Peyer's patch (tissue), 4 donors: ENCODE measurements at regions not wholly inside any gene's neighbourhood (a gene's known extent, or its start where the extent isn't known, plus 50 kb on each side); places are given as distances from the start of the nearest gene placed in this dataset.

Experiments used
- DNase-seq, 3 donors: peaks; one replicate each; pipeline ENCODE4 v3.0.0-alpha.2; 2017 to 2019
- H3K27ac ChIP-seq, 4 donors: fragments of 200-600 bp; sonication (generic); one replicate each; pipeline ENCODE4 v1.5.1; 2016 to 2019
- H3K27me3 ChIP-seq, 2 donors: fragments of 200-600 bp; sonication (generic); one replicate each; pipeline ENCODE4 v1.5.1; 2019
- H3K36me3 ChIP-seq, 3 donors: fragments of 200-600 bp; sonication (generic); one replicate each; pipeline ENCODE4 v1.5.1; 2016 to 2019
- H3K4me1 ChIP-seq, 4 donors: fragments of 200-600 bp; sonication (generic); one replicate each; pipeline ENCODE4 v1.5.1; 2016 to 2019
- H3K4me3 ChIP-seq, 4 donors: fragments of 200-600 bp; sonication (generic); 1 replicate in 3 of 4; 2 replicates in 1 of 4; pipeline ENCODE4 v1.5.1; 2016 to 2019; ENCODE audit warnings: mild to moderate bottlenecking in 1 of 4
- H3K9me3 ChIP-seq, 4 donors: fragments of 200-600 bp; sonication (generic); one replicate each; pipeline ENCODE4 v1.5.1; 2016 to 2019; ENCODE audit warnings: mild to moderate bottlenecking in 1 of 4
- POLR2A ChIP-seq, 2 donors: fragments of 450-650 bp; IDR thresholded peaks; one replicate each; pipeline ENCODE4 v1.5.1; 2017; ENCODE audit warnings: antibody characterized with exemption in 2 of 2, mild to moderate bottlenecking in 2 of 2, moderate library complexity in 2 of 2
- TF ChIP-seq, protein P1 (sequence below), 6 experiments: fragments of 450-650 bp in 4 of 6; fragments of 200-600 bp in 2 of 6; sonication (generic) in 1 of 6; IDR thresholded peaks; one replicate each; pipeline ENCODE4 v1.5.1; 2017 to 2019; ENCODE audit warnings: antibody characterized with exemption in 6 of 6, mild to moderate bottlenecking in 3 of 6, moderate library complexity in 1 of 6

DNA sequence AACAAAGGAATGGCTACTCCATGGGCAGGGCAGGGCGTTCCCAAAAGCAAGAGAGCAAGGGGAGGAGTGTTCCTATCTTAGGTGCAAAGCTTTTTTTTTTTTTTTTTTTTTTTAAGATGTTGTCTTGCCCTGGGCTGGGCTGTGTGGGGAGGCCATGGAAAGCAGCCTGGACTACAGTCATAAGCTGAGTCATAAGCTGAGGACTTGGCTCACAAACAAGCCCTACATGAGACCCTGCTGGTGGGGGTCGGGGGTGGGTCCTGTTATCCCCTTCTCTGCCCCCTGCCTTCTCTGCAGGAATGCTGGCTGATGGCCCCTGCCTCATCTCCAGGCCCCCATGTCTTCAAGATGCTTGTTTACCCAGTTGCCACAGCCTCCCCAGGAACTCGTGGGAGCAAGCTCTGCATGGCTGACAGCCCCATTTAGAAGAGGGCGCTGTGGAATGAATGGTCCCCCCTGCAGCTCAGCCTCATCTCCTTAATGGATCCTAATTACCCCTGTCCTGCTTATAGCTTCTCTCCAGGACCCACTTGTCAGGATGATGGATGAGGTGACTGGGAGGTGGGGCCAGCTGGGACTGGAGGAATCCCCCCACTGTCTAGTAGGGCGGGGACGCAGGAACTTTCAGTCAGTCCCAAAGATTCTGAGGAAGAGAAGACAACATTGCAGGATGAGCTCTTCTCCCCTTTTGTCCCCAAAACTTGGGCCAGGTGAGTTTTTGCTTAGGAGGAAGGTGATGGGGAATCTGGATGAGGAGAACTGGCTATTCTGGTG lies 340.8 kb upstream of the PODXL start:
- DNase-seq = no peak
- H3K4me1 ChIP-seq = no peaks in the 10 kb centered on the region
- no peak overlapping the region for H3K4me3 ChIP-seq
- TF ChIP-seq, protein P1, sequence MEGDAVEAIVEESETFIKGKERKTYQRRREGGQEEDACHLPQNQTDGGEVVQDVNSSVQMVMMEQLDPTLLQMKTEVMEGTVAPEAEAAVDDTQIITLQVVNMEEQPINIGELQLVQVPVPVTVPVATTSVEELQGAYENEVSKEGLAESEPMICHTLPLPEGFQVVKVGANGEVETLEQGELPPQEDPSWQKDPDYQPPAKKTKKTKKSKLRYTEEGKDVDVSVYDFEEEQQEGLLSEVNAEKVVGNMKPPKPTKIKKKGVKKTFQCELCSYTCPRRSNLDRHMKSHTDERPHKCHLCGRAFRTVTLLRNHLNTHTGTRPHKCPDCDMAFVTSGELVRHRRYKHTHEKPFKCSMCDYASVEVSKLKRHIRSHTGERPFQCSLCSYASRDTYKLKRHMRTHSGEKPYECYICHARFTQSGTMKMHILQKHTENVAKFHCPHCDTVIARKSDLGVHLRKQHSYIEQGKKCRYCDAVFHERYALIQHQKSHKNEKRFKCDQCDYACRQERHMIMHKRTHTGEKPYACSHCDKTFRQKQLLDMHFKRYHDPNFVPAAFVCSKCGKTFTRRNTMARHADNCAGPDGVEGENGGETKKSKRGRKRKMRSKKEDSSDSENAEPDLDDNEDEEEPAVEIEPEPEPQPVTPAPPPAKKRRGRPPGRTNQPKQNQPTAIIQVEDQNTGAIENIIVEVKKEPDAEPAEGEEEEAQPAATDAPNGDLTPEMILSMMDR (IDR thresholded peaks at IDR 0.05) = no peak
- TF ChIP-seq POLR2A (IDR thresholded peaks at IDR 0.05) = no peak
- no peaks in the 10 kb centered on the region for H3K36me3 ChIP-seq
- no peaks in the 10 kb centered on the region for H3K9me3 ChIP-seq
- no peak overlapping the region for H3K27ac ChIP-seq
- H3K27me3 ChIP-seq = no peaks in the 10 kb centered on the region

DNA sequence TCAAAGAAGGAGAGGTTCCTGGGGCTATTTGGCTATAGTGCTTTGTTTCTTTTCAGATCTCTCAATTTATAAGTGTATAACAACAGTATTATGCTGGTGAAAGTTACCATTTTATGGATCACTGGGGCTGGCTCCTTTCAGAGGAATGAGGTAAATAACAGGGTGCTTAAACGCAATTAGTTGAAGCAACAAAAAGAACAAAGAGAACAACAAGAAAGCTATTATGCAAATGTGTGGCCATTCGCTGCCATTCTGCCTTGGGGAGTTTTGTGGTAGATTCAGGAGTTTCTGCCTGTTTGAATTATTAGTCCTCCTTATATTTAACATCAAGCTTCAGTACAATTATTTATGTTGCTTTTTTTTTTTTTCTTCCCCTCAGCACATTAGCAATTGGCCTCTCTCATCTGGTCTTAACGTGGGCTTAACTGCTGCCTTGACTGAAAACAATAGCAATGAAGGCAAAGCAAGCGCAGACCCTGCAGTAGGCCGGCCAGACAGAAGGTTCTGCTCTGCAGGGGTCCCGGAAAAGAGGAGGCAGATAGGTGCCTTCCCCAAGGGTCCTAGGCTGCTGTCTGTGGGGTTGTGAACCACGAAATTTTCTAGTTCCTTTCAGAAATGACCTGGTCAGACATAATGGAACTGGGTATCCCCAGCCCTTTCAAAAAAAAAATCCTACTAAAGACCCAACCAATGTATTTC lies 339.9 kb upstream of the PODXL start:
- TF ChIP-seq, protein P1 (IDR thresholded peaks at IDR 0.05) = no peak
- TF ChIP-seq POLR2A (IDR thresholded peaks at IDR 0.05) = no peak
- Histone ChIP-seq H3K4me1 (no peaks in the 10 kb centered on the region), H3K27me3 (no peaks in the 10 kb centered on the region), H3K4me3 (no peak overlapping the region), H3K27ac (no peak overlapping the region), H3K36me3 (no peaks in the 10 kb centered on the region), H3K9me3 (no peaks in the 10 kb centered on the region)
- DNase-seq = no peak

DNA sequence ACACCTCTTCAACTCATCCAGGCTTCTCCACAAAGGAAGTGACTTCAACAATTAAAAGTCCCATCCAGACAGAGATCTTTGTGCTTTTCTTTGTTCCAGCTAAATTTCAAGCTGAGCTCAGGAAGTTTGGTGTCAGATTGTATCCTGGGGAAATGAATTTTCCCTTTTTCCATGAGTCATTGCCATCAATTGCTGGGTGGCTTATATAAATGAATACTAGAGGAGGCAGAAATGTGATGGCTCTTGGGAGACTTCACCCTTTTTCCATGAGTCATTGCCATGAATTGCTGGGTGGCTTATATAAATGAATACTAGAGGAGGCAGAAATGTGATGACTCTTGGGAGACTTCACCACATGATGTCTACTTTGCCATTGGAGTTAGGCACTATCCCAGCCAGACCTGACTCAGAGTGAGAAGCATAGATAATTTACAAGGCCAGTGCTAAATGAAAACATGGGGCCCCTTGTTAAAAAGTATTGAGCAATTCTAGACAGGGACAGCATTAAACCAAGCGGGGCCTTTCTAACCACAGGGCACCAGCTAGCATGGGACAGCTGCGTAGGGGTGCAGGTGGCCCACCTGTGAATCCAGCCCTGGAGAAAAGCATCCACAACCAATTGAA lies 339.2 kb upstream of the PODXL start:
- H3K27me3 ChIP-seq = no peaks in the 10 kb centered on the region
- H3K27ac ChIP-seq = no peak overlapping the region
- H3K9me3 ChIP-seq = no peaks in the 10 kb centered on the region
- H3K4me3 ChIP-seq = no peak overlapping the region
- TF ChIP-seq, protein P1 (IDR thresholded peaks at IDR 0.05) = no peak
- no peak for TF ChIP-seq POLR2A (IDR thresholded peaks at IDR 0.05)
- H3K36me3 ChIP-seq = no peaks in the 10 kb centered on the region
- DNase-seq = no peak
- H3K4me1 ChIP-seq = no peaks in the 10 kb centered on the region

DNA sequence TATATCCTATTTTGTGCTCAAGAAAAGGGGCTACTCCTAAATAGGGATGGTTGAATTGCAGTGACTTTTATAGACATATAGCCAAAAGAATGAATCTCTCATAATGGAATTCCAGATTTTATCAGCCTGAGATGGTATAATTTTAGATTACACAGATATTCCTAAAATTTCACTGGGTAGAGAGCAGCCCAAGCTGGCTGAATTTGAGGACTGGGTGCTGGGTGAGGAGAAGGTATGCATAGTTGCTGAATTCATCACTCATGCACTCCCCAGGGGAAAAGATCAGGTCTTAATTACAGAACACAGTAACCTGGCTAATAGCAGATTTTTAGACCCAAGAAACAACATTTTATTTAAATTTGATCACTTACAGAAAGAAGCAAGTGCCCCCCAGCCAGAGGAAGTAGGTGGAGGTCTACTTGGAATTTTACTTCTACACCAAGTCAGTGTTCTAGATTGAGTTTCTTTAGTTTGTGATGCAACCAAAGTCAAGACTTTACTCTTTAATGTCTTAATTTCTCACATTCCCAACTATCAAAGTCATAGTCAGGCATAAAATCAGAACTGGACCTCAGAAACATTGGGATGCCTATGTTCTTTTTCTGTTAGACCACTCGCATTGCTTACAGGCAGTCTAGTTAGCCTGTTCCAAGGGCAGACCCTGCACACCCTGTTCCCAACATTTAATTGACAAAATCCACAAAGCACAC lies 337.4 kb upstream of the PODXL start:
- H3K9me3 ChIP-seq = no peaks in the 10 kb centered on the region
- H3K27ac ChIP-seq = no peak overlapping the region
- no peaks in the 10 kb centered on the region for H3K36me3 ChIP-seq
- no peak for DNase-seq
- H3K4me3 ChIP-seq = no peak overlapping the region
- H3K27me3 ChIP-seq = no peaks in the 10 kb centered on the region
- TF ChIP-seq, protein P1 (IDR thresholded peaks at IDR 0.05) = no peak
- TF ChIP-seq POLR2A (IDR thresholded peaks at IDR 0.05) = no peak
- H3K4me1 ChIP-seq = no peaks in the 10 kb centered on the region

DNA sequence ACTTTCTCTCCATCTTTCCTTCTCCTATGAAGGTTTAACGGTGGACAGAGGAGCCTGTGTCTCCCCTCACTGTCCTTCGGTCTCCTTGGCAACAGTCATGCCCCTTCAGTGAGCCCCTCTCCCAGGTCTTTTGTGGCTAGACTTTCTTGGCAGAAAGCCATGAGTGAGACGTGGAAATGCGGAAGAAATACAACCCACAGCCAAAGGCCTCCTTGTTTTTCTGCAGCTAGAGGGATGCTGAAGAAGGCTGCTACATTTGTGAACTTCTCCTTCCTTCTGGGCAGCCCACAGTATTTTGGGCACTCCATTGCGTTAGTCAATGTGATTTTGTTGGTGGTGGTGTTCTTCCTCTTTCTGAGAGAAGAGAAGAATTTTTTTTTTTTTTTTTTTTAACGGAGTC lies 333.7 kb upstream of the PODXL start:
- Histone ChIP-seq H3K27me3 (no peaks in the 10 kb centered on the region), H3K4me1 (no peaks in the 10 kb centered on the region), H3K27ac (no peak overlapping the region), H3K9me3 (no peaks in the 10 kb centered on the region), H3K36me3 (no peaks in the 10 kb centered on the region), H3K4me3 (no peak overlapping the region)
- DNase-seq = no peak
- TF ChIP-seq POLR2A (IDR thresholded peaks at IDR 0.05) = no peak
- TF ChIP-seq, protein P1 (IDR thresholded peaks at IDR 0.05) = no peak
